ENCODE measurements at regions not wholly inside any gene's neighbourhood (a gene's known extent, or its start where the extent isn't known, plus 50 kb on each side); places are given as distances from the start of the nearest gene placed in this dataset.

DNA sequence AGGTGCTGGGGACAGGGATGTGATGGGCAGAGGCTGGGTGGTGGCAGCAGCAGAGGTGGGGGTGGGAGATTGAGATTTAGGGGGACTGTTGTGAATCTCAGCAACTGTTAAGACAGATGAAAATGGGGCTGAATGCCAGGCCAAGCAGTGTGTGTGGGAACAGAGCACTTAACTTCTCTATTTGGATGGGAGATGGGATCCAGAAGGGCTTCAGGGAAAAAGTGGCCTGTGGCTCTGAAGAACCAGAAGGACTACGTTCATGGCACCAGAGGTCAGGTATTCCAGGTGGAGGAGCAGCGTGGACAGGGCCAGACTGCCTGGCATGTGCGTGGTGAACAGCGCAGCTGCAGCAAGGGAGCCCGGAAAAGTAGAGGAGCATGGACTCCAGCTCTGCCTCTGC is 82.6 kb upstream of the SYT13 start:
- no peak for TF ChIP-seq SIN3A (IDR thresholded peaks at IDR 0.05; ENCODE audit: borderline replicate concordance, insufficient read depth, low read length)
- TF ChIP-seq, protein P1, sequence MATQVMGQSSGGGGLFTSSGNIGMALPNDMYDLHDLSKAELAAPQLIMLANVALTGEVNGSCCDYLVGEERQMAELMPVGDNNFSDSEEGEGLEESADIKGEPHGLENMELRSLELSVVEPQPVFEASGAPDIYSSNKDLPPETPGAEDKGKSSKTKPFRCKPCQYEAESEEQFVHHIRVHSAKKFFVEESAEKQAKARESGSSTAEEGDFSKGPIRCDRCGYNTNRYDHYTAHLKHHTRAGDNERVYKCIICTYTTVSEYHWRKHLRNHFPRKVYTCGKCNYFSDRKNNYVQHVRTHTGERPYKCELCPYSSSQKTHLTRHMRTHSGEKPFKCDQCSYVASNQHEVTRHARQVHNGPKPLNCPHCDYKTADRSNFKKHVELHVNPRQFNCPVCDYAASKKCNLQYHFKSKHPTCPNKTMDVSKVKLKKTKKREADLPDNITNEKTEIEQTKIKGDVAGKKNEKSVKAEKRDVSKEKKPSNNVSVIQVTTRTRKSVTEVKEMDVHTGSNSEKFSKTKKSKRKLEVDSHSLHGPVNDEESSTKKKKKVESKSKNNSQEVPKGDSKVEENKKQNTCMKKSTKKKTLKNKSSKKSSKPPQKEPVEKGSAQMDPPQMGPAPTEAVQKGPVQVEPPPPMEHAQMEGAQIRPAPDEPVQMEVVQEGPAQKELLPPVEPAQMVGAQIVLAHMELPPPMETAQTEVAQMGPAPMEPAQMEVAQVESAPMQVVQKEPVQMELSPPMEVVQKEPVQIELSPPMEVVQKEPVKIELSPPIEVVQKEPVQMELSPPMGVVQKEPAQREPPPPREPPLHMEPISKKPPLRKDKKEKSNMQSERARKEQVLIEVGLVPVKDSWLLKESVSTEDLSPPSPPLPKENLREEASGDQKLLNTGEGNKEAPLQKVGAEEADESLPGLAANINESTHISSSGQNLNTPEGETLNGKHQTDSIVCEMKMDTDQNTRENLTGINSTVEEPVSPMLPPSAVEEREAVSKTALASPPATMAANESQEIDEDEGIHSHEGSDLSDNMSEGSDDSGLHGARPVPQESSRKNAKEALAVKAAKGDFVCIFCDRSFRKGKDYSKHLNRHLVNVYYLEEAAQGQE (IDR thresholded peaks at IDR 0.05; ENCODE audit: insufficient read depth in 1 of 2, low read depth in 2 of 2, low read length in 2 of 2): no peak
- TF ChIP-seq TAF1 (IDR thresholded peaks at IDR 0.05; ENCODE audit: borderline replicate concordance, insufficient read depth, low read length): no peak
- TF ChIP-seq FOXP2 (optimal IDR thresholded peaks at IDR 0.05; ENCODE audit: borderline replicate concordance, extremely low read depth, extremely low read length, insufficient read depth): no peak
- TF ChIP-seq POLR2AphosphoS5 (IDR thresholded peaks at IDR 0.05; ENCODE audit: low read depth, low read length): no peak

DNA sequence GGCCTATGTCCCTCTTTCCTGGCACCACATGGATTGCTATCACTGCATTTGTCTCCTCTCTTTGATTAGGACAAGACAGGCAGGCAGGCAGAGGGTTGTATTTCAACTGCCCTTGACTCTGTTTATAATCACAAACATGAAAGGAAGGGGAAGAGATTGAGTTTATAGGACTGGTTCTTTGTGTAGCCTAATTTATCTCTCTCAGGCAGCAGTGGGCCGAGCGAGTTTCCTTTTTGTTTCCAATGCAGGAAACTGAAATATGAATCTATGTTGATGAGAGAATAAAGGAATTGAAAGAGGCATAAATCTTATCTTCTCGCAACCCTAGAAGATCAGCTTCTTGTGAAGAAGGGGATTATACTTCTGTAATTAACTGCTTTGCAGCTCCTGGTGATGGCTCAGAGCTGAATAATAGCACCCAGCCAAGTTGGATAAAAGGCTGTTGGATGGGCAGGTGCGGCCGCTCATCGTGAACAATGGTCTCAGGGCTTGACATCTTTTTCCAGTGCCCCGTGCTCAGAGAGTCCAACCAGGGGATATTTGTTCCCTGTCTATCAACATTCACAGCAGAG is 80.6 kb upstream of the SYT13 start:
- TF ChIP-seq FOXP2 (optimal IDR thresholded peaks at IDR 0.05; ENCODE audit: borderline replicate concordance, extremely low read depth, extremely low read length, insufficient read depth) (no peak), TAF1 (IDR thresholded peaks at IDR 0.05; ENCODE audit: borderline replicate concordance, insufficient read depth, low read length) (no peak), POLR2AphosphoS5 (IDR thresholded peaks at IDR 0.05; ENCODE audit: low read depth, low read length) (no peak), SIN3A (IDR thresholded peaks at IDR 0.05; ENCODE audit: borderline replicate concordance, insufficient read depth, low read length) (no peak)
- TF ChIP-seq, protein P1 (IDR thresholded peaks at IDR 0.05; ENCODE audit: insufficient read depth in 1 of 2, low read depth in 2 of 2, low read length in 2 of 2): no peak

DNA sequence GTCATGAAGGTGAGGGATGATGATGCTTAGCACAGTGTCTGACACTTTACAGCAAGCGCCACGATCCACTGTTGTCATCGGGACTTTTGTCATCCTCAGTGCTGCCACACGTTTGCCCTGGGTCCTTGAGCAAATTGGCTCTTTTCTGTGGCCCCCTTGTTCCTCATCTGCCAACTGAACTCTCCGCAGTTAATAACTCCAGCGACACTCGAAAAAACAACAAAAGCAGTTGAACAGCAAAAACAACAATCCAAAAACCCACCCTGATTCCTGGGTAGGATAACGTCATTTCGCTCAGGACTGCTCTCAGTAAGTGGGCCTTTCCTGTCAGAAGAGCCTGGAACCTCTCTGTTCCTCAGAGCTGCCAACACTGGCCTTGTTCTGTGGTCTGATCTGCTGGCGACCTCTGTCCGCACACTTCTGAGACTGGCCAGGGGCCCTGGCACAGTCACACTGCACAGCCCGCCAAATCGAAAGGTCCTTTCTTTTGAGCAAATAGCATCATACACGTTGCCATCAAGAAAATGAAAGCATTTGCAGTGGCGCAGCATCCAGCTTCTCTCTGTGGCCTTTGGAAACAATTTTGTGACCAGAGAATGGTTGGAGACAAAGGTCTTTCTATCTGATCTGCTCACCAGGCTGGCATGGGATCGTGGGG is 79.9 kb upstream of the SYT13 start:
- TF ChIP-seq SIN3A (IDR thresholded peaks at IDR 0.05; ENCODE audit: borderline replicate concordance, insufficient read depth, low read length): no peak
- TF ChIP-seq, protein P1 (IDR thresholded peaks at IDR 0.05; ENCODE audit: insufficient read depth in 1 of 2, low read depth in 2 of 2, low read length in 2 of 2): no peak
- TF ChIP-seq FOXP2 (optimal IDR thresholded peaks at IDR 0.05; ENCODE audit: borderline replicate concordance, extremely low read depth, extremely low read length, insufficient read depth): no peak
- no peak for TF ChIP-seq POLR2AphosphoS5 (IDR thresholded peaks at IDR 0.05; ENCODE audit: low read depth, low read length)
- TF ChIP-seq TAF1 (IDR thresholded peaks at IDR 0.05; ENCODE audit: borderline replicate concordance, insufficient read depth, low read length): no peak

DNA sequence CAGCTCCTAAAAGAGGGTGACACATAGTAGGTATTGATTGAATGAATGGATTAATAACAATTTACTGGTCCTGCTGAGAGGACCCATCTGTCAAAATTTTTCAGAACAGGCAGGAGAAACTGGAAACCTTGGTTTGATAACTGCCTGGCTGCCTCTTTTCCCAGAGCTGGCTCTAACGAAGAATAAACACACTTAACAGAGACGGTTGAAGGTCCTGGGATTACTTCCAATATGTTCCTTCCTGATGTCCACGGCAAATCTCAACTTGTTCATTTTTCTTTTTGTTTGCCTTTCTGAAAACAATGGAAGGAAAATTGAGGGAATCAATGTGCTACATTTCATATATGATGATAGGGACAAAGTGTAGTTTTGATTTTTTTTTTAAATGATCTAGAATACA is 76.5 kb upstream of the SYT13 start:
- TF ChIP-seq POLR2AphosphoS5 (IDR thresholded peaks at IDR 0.05; ENCODE audit: low read depth, low read length) (no peak), TAF1 (IDR thresholded peaks at IDR 0.05; ENCODE audit: borderline replicate concordance, insufficient read depth, low read length) (no peak), SIN3A (IDR thresholded peaks at IDR 0.05; ENCODE audit: borderline replicate concordance, insufficient read depth, low read length) (no peak), FOXP2 (optimal IDR thresholded peaks at IDR 0.05; ENCODE audit: borderline replicate concordance, extremely low read depth, extremely low read length, insufficient read depth) (no peak)
- TF ChIP-seq, protein P1 (IDR thresholded peaks at IDR 0.05; ENCODE audit: insufficient read depth in 1 of 2, low read depth in 2 of 2, low read length in 2 of 2): no peak
